ENCODE measurements at regions not wholly inside any gene's neighbourhood (a gene's known extent, or its start where the extent isn't known, plus 50 kb on each side); places are given as distances from the start of the nearest gene placed in this dataset.

GRCh38 chr11:23006730-23007129, 146.5 kb upstream of the CCDC179 start:
- no peak for ATAC-seq
- Mint-ChIP-seq H3K9me3 (peaks cover 15% of the 10 kb centered on the region), H3K4me3 (no peak overlapping the region), H3K36me3 (no peaks in the 10 kb centered on the region), H3K27ac (no peak overlapping the region), H3K4me1 (no peaks in the 10 kb centered on the region)
- no peak for DNase-seq (ENCODE audit: low spot score in 2 of 2)

DNA sequence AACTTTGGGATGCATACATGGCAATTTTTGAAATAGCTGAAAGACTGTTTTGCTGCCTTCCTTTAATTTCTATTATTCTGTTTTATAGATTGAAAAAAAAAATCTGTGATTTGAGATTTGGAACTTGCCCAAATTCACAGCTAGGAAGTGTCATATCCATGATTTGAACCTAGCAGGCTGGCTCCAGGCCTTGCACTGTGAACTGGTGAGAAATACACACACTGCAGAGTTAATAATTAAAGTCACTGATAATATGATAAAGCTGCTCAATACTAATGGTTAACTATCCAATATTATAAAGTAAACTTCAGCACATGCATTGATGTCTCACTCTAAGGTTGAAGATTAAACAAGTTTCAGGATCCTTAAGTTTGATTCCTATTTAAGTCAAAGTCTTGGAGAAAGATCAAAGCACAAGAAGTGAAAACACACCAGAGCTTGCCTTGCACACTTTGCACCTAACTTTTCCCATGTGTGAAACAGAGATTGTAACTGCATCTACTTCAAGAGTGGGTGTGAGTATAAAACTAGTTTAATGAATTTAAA, 150.6 kb upstream of the CCDC179 start:
- Mint-ChIP-seq H3K36me3 (no peaks in the 10 kb centered on the region), H3K27ac (no peak overlapping the region), H3K4me1 (no peaks in the 10 kb centered on the region), H3K9me3 (peaks cover 7% of the 10 kb centered on the region), H3K4me3 (no peak overlapping the region)
- DNase-seq (ENCODE audit: low spot score in 2 of 2) (no peak), ATAC-seq (no peak)

- DNase-seq (ENCODE audit: low spot score in 2 of 2), result no peak
- no peaks in the 10 kb centered on the region for H3K36me3 Mint-ChIP-seq
- no peak overlapping the region for H3K4me3 Mint-ChIP-seq
- no peak for ATAC-seq
- peaks cover 4% of the 10 kb centered on the region for H3K9me3 Mint-ChIP-seq
- no peaks in the 10 kb centered on the region for H3K4me1 Mint-ChIP-seq
- H3K27ac Mint-ChIP-seq, result no peak overlapping the region
These were observed 152.7 kb upstream of the CCDC179 start for GRCh38 chr11:23012930-23013329.

DNA sequence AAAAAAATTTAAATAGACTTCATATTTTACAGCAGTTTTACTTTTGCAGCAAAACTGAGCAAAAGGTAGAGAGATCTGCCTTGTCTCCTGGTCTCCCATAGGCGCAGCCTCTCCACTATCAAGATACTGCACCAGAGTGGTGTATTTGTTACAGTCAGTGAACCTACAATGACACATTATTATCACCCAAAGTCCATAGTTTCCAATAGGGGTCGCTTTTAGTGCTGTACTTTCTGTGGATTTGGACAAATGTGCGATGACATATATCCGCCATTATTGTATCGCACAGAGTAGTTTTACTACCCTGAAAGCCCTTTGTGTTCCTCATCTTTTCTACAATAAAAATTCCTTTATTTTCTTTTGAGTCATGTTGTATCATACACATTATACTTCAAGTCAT, 153.2 kb upstream of the CCDC179 start:
- no peaks in the 10 kb centered on the region for H3K4me1 Mint-ChIP-seq
- no peak overlapping the region for H3K4me3 Mint-ChIP-seq
- DNase-seq (ENCODE audit: low spot score in 2 of 2) (no peak), ATAC-seq (no peak)
- no peaks in the 10 kb centered on the region for H3K36me3 Mint-ChIP-seq
- no peak overlapping the region for H3K27ac Mint-ChIP-seq
- H3K9me3 Mint-ChIP-seq, result peaks cover under 1% of the 10 kb centered on the region

DNA sequence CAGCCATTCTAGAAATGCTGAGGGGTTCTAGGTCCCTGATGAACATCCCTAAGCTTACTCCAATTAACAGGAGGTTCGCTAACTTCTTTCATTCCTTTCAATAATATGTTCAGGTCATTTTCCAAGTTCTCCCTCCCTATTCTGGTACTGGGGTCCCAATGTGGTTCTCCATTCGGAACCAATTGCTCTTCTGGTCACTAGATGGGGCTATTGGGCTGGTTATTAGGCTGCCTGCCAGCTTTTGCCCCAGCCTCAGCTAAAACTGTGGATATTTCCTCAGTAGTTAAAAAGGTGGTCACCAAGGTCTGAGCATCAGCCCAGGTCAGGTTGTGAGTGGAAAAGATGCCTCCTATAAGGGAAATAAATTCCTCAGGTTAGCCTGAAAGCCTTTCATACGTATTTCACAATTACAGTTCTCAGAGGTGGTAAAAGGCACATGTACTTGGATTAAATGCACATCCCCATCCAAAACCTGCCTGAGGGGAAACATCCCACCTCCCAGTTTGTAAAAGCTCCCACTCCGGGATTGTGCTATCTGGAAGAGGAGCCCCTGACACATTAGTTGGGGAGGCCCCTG, 161.1 kb upstream of the CCDC179 start:
- Mint-ChIP-seq H3K27ac (no peak overlapping the region), H3K9me3 (peaks cover 6% of the 10 kb centered on the region), H3K4me1 (no peaks in the 10 kb centered on the region), H3K36me3 (no peaks in the 10 kb centered on the region), H3K4me3 (no peak overlapping the region)
- no peak for ATAC-seq
- no peak for DNase-seq (ENCODE audit: low spot score in 2 of 2)

GRCh38 chr11:23022854-23023253, 162.6 kb upstream of the CCDC179 start:
- no peaks in the 10 kb centered on the region for H3K36me3 Mint-ChIP-seq
- H3K9me3 Mint-ChIP-seq, result peaks cover 9% of the 10 kb centered on the region
- DNase-seq (ENCODE audit: low spot score in 2 of 2), result no peak
- H3K4me3 Mint-ChIP-seq, result no peak overlapping the region
- no peaks in the 10 kb centered on the region for H3K4me1 Mint-ChIP-seq
- ATAC-seq, result no peak
- H3K27ac Mint-ChIP-seq, result no peak overlapping the region

DNA sequence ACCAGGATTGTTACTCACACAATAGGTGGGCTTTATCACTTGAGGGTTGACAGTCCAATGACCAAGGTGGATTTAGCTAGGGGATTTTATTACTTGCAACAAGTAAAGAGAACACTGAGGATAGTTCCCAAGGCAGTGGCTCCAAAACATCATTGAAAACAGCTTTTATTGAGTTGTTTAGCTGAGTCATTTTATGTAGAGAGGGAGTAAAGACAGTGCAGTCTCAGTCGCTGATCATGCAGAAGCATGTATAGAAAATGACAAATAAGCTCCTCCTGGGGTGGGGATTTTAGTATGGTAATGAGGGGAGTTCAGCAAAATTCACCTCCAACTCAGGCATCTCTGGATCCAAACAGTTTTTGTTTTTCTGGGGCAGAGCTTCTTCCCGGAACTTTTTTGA, 163.0 kb upstream of the CCDC179 start:
- no peak overlapping the region for H3K4me3 Mint-ChIP-seq
- H3K36me3 Mint-ChIP-seq, result no peaks in the 10 kb centered on the region
- ATAC-seq, result no peak
- DNase-seq (ENCODE audit: low spot score in 2 of 2), result no peak
- H3K4me1 Mint-ChIP-seq, result no peaks in the 10 kb centered on the region
- H3K27ac Mint-ChIP-seq, result no peak overlapping the region
- H3K9me3 Mint-ChIP-seq, result peaks cover 10% of the 10 kb centered on the region

- Mint-ChIP-seq H3K27ac (no peak overlapping the region), H3K4me3 (no peak overlapping the region), H3K4me1 (no peaks in the 10 kb centered on the region), H3K9me3 (peaks cover 11% of the 10 kb centered on the region), H3K36me3 (no peaks in the 10 kb centered on the region)
- DNase-seq (ENCODE audit: low spot score in 2 of 2), result no peak
- ATAC-seq, result no peak
These were observed 180.8 kb upstream of the CCDC179 start for GRCh38 chr11:23041001-23041503.

GRCh38 chr11:23058656-23059055, 198.4 kb upstream of the CCDC179 start:
- Mint-ChIP-seq H3K36me3 (no peaks in the 10 kb centered on the region), H3K4me1 (no peaks in the 10 kb centered on the region), H3K9me3 (peaks cover 12% of the 10 kb centered on the region), H3K4me3 (no peak overlapping the region), H3K27ac (no peak overlapping the region)
- DNase-seq (ENCODE audit: low spot score in 2 of 2) (no peak), ATAC-seq (no peak)

DNA sequence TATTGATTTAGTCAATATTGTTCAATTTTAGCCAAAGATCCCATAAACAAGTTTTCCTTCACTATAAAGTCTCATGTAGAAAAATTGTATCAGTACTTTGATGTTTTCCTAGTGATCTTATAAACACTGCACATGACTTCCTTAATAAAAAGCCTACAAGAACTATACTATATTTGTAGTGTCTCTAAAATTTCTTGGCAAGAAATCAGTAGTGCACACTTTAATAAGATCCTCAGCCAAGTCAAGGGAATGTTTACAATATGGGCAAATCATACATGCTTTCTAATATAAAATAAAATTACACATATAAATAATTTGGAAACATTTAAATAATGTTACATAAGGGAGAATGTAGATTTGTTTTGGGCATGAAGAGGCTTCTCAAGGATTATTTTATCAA, 203.0 kb upstream of the CCDC179 start:
- H3K36me3 Mint-ChIP-seq, result no peaks in the 10 kb centered on the region
- H3K4me3 Mint-ChIP-seq, result no peak overlapping the region
- peaks cover 11% of the 10 kb centered on the region for H3K9me3 Mint-ChIP-seq
- H3K4me1 Mint-ChIP-seq, result no peaks in the 10 kb centered on the region
- ATAC-seq (no peak), DNase-seq (ENCODE audit: low spot score in 2 of 2) (no peak)
- H3K27ac Mint-ChIP-seq, result no peak overlapping the region

GRCh38 chr11:23078289-23078971, 218.2 kb upstream of the CCDC179 start:
- no peak overlapping the region for H3K27ac Mint-ChIP-seq
- H3K4me3 Mint-ChIP-seq, result no peak overlapping the region
- peaks cover 2% of the 10 kb centered on the region for H3K9me3 Mint-ChIP-seq
- DNase-seq (ENCODE audit: low spot score in 2 of 2) (no peak), ATAC-seq (no peak)
- H3K36me3 Mint-ChIP-seq, result no peaks in the 10 kb centered on the region
- H3K4me1 Mint-ChIP-seq, result no peaks in the 10 kb centered on the region

- H3K36me3 Mint-ChIP-seq, result no peaks in the 10 kb centered on the region
- no peak overlapping the region for H3K27ac Mint-ChIP-seq
- DNase-seq (ENCODE audit: low spot score in 2 of 2), result no peak
- no peaks in the 10 kb centered on the region for H3K9me3 Mint-ChIP-seq
- H3K4me3 Mint-ChIP-seq, result no peak overlapping the region
- no peak for ATAC-seq
- H3K4me1 Mint-ChIP-seq, result no peaks in the 10 kb centered on the region
These were observed 219.1 kb upstream of the CCDC179 start for GRCh38 chr11:23079382-23079813.

DNA sequence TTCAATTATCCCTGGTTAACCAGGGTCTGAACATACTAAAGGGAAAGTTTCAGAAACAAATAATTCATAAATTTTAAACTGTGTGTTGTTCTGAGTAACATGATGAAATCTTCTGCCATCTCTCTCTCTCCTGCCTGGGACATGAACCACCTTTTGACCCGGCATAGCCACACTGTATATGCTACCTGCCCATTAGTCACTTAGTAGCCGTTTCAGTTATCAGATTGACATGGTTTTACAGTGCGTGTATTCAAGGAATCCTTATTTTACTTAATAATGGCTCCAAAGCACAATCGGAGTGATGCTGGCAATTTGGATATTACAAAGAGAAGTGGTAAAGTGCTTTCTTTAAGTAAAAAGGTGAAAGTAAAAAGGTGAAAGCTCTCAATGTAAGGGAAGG, 227.1 kb upstream of the CCDC179 start:
- Mint-ChIP-seq H3K27ac (no peak overlapping the region), H3K4me1 (no peaks in the 10 kb centered on the region), H3K36me3 (no peaks in the 10 kb centered on the region), H3K4me3 (no peak overlapping the region), H3K9me3 (peaks cover under 1% of the 10 kb centered on the region)
- ATAC-seq (no peak), DNase-seq (ENCODE audit: low spot score in 2 of 2) (no peak)

DNA sequence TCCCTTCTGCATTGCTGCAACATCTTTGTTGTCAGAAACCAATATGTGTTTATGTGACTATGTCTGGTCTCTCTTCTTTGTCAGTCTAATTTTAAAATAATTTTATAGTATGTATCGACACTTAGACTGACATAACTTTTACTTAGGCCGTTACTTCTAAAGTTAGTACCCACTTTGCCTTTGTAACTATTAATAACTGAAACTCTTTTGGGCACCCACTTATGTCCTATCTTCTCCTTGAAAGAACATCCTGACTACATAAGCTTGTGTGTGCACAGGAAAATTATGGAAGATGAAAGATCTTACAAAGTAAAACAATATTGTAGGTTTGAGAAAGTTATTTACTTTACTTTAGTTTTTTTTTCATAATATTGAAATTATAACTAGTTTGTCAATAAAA, 230.4 kb upstream of the CCDC179 start:
- no peak for DNase-seq (ENCODE audit: low spot score in 2 of 2)
- H3K27ac Mint-ChIP-seq, result no peak overlapping the region
- H3K4me1 Mint-ChIP-seq, result no peaks in the 10 kb centered on the region
- no peaks in the 10 kb centered on the region for H3K36me3 Mint-ChIP-seq
- H3K4me3 Mint-ChIP-seq, result no peak overlapping the region
- peaks cover 3% of the 10 kb centered on the region for H3K9me3 Mint-ChIP-seq
- ATAC-seq, result no peak

GRCh38 chr11:23095650-23096189, 235.4 kb upstream of the CCDC179 start:
- Mint-ChIP-seq H3K9me3 (peaks cover 9% of the 10 kb centered on the region), H3K4me1 (no peaks in the 10 kb centered on the region), H3K4me3 (no peak overlapping the region), H3K27ac (no peak overlapping the region), H3K36me3 (no peaks in the 10 kb centered on the region)
- ATAC-seq (no peak), DNase-seq (ENCODE audit: low spot score in 2 of 2) (no peak)

- no peak overlapping the region for H3K27ac Mint-ChIP-seq
- no peak for DNase-seq (ENCODE audit: low spot score in 2 of 2)
- H3K9me3 Mint-ChIP-seq, result peaks cover 9% of the 10 kb centered on the region
- H3K4me3 Mint-ChIP-seq, result no peak overlapping the region
- no peaks in the 10 kb centered on the region for H3K4me1 Mint-ChIP-seq
- ATAC-seq, result no peak
- H3K36me3 Mint-ChIP-seq, result no peaks in the 10 kb centered on the region
These were observed 237.6 kb upstream of the CCDC179 start for GRCh38 chr11:23097891-23098290.
